CD4-positive, alpha-beta memory T cell (primary cell): ENCODE measurements at regions not wholly inside any gene's neighbourhood (a gene's known extent, or its start where the extent isn't known, plus 50 kb on each side); places are given as distances from the start of the nearest gene placed in this dataset.

Experiments
- CTCF ChIA-PET: fragments of 350-600 bp; sonication (Branson Sonifier 250); formaldehyde crosslinking; loops from one replicate; lab custom pipeline; 2021; ENCODE audit warnings: inconsistent platforms; ENCODE audit not compliant: partially characterized antibody; lab: Charles Lee
- POLR2A ChIA-PET: fragments of 350-600 bp; sonication (Branson Sonifier 250); formaldehyde crosslinking; loops from one replicate; lab custom pipeline; 2021; ENCODE audit not compliant: partially characterized antibody; lab: Charles Lee
- DNase-seq, 5 donors: peaks; one replicate each; pipeline versions ENCODE4 v3.0.0 to v3.0.0-alpha.2; 2020 to 2022; ENCODE audit warnings: mixed read lengths in 1 of 5
- H3K27ac ChIP-seq: one replicate; pipeline ENCODE4 v1.7.0; 2013; ENCODE audit warnings: low read depth, low read length
- H3K27me3 ChIP-seq: 2 replicates; pipeline ENCODE4 v1.7.0; 2013; ENCODE audit warnings: mild to moderate bottlenecking, low read length, moderate library complexity; ENCODE audit not compliant: insufficient read depth
- H3K36me3 ChIP-seq: 2 replicates; pipeline ENCODE4 v1.7.0; 2013; ENCODE audit warnings: mild to moderate bottlenecking, low read length, moderate library complexity; ENCODE audit not compliant: insufficient read depth
- H3K4me1 ChIP-seq: 2 replicates; pipeline ENCODE4 v1.7.0; 2013; ENCODE audit warnings: mild to moderate bottlenecking, low read length, moderate library complexity; ENCODE audit not compliant: insufficient read depth
- H3K4me3 ChIP-seq, 2 donors: one replicate each; pipeline ENCODE4 v1.7.0; 2013; ENCODE audit warnings: low read length in 2 of 2, mild to moderate bottlenecking in 1 of 2
- H3K9me3 ChIP-seq, 2 donors: one replicate each; pipeline ENCODE4 v1.7.0; 2013; ENCODE audit warnings: low read length in 2 of 2, control low read depth in 1 of 2; ENCODE audit not compliant: control insufficient read depth in 1 of 2
- H3K27ac Mint-ChIP-seq, 7 donors: one replicate each; pipeline ENCODE4 v1.8.0; 2020 to 2021; ENCODE audit warnings: mixed read lengths in 7 of 7, mild to moderate bottlenecking in 6 of 7, inconsistent platforms in 3 of 7, moderate library complexity in 3 of 7
- H3K27me3 Mint-ChIP-seq, 2 donors: one replicate each; pipeline ENCODE4 v1.8.0; 2020 to 2021; ENCODE audit warnings: mixed read lengths in 2 of 2
- H3K36me3 Mint-ChIP-seq, 2 donors: one replicate each; pipeline ENCODE4 v1.8.0; 2020 to 2021; ENCODE audit warnings: mixed read lengths in 2 of 2, inconsistent platforms in 1 of 2, mild to moderate bottlenecking in 1 of 2
- H3K4me1 Mint-ChIP-seq, 4 donors: one replicate each; pipeline ENCODE4 v1.8.0; 2020 to 2021; ENCODE audit warnings: mixed read lengths in 4 of 4, mild to moderate bottlenecking in 1 of 4
- H3K4me3 Mint-ChIP-seq, 8 donors: one replicate each; pipeline ENCODE4 v1.8.0; 2020 to 2021; ENCODE audit warnings: mixed read lengths in 8 of 8, mild to moderate bottlenecking in 7 of 8, moderate library complexity in 6 of 8, inconsistent platforms in 3 of 8
- H3K9me3 Mint-ChIP-seq, 8 donors: one replicate each; pipeline ENCODE4 v1.8.0; 2020 to 2021; ENCODE audit warnings: mixed read lengths in 8 of 8, mild to moderate bottlenecking in 5 of 8, inconsistent platforms in 3 of 8, moderate library complexity in 1 of 8
- intact Hi-C: fragments of 100-400 bp; cut with micrococcal nuclease; formaldehyde crosslinking; loops from one replicate; pipeline ENCODE4 v1.15.1; 2023

DNA sequence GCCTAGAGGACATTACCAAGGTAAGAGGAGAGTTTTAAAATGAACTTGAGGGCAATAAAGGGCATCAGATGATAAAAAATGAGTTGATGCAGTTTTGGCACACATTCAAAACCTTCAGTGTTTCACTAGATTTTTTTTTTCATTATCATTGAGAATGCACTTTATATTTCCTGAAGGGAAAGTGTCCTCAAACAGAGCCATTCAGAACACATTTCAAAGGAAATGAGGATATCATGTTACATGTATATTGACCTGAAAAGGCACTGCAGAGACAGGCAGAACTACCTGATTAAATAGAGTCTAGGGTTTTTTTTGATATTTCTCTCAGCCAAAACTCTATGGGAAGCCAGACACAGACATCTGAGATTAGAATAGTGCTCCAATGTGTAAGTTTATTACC lies 454.0 kb downstream of the NEBL start:
- ChIA-PET POLR2A (no interaction called here), CTCF (no interaction called here)
- H3K27me3 ChIP-seq: no peaks in the 10 kb centered on the region
- Mint-ChIP-seq H3K4me1 (no peaks in the 10 kb centered on the region), H3K4me3 (no peak overlapping the region), H3K27ac (no peak overlapping the region), H3K27me3 (no peaks in the 10 kb centered on the region), H3K9me3 (peaks cover 0 to 37% (median 15%) of the 10 kb centered on the region in 8 donors), H3K36me3 (no peaks in the 10 kb centered on the region)
- DNase-seq: no peak
- H3K27ac ChIP-seq: no peak overlapping the region
- intact Hi-C loops: no loop called here
- H3K4me3 ChIP-seq: no peak overlapping the region
- H3K36me3 ChIP-seq: no peaks in the 10 kb centered on the region
- no peaks in the 10 kb centered on the region for H3K4me1 ChIP-seq
- H3K9me3 ChIP-seq: no peaks in the 10 kb centered on the region

DNA sequence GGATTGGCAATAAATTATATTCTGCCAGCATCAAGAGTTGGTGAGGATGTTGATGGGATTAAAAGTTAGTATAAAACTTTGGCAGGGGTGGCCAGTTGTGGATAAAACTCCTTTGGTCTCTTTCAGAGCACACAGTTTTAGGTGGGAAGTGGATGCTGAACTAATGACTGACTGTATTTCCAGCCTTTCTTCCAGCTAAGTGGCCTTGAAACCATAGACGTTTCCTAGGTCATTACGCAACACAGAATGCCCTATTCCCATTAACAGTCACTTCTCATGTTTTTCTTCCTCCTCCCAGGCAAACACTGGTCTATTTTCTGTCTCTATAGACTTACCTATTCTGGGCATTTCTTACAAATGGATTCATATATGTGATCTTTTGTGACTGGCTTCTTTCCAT lies 467.4 kb downstream of the NEBL start:
- no peak overlapping the region for H3K4me3 ChIP-seq
- intact Hi-C loops: no loop called here
- H3K9me3 ChIP-seq: no peaks in the 10 kb centered on the region
- Mint-ChIP-seq H3K27me3 (no peaks in the 10 kb centered on the region), H3K36me3 (peaks cover 0 to 1% of the 10 kb centered on the region in 2 donors), H3K4me1 (no peaks in the 10 kb centered on the region), H3K27ac (no peak overlapping the region), H3K9me3 (peaks cover 0 to 26% (median 10%) of the 10 kb centered on the region in 8 donors), H3K4me3 (no peak overlapping the region)
- no peak for DNase-seq
- H3K27ac ChIP-seq: no peak overlapping the region
- H3K4me1 ChIP-seq: no peaks in the 10 kb centered on the region
- ChIA-PET POLR2A (no interaction called here), CTCF (no interaction called here)
- H3K36me3 ChIP-seq: no peaks in the 10 kb centered on the region
- H3K27me3 ChIP-seq: no peaks in the 10 kb centered on the region

DNA sequence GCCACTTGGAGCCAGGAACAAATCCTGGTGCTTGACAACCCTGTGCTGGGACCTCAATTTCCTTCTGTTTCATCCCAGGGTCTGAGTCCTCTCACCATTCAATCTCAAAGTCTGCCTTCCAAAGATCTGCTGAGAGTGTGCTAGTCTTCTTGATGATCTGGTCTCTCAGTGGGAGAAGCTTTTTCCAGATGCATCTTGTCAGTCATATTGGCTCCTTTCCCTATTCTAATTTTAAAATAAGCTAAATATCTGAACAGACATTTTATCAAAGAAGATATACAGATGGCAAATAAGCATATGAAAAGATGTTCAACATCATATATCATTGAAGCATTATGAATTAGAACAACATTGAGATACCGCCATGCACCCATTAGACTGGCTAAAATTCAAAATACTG lies 469.3 kb downstream of the NEBL start:
- Histone ChIP-seq H3K9me3 (no peaks in the 10 kb centered on the region), H3K4me1 (no peaks in the 10 kb centered on the region), H3K27me3 (no peaks in the 10 kb centered on the region), H3K27ac (no peak overlapping the region), H3K4me3 (no peak overlapping the region), H3K36me3 (no peaks in the 10 kb centered on the region)
- H3K27ac Mint-ChIP-seq: no peak overlapping the region
- peaks cover 8 to 21% (median 12%) of the 10 kb centered on the region in 8 donors for H3K9me3 Mint-ChIP-seq
- no peak overlapping the region for H3K4me3 Mint-ChIP-seq
- intact Hi-C loops: no loop called here
- H3K27me3 Mint-ChIP-seq: no peaks in the 10 kb centered on the region
- ChIA-PET CTCF (no interaction called here), POLR2A (no interaction called here)
- no peaks in the 10 kb centered on the region for H3K36me3 Mint-ChIP-seq
- H3K4me1 Mint-ChIP-seq: no peaks in the 10 kb centered on the region
- DNase-seq: no peak

DNA sequence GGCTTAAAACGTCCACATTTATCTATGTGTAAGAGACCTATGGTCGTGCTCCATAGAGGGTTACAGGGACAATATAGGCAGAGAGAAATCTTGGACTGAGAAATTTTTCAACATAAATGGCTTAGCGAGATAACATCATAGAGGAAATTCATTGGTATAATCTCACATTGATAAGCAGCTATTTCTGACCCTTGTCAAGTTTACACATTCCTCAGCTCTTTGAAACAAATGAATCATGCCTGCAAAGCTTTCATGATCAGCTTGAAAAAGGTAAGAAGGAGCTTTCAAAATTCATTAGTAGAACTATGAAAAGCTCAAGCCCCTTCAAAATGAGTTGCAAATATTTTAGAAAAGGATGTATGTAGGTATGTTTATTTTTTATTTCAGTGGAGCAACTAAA lies 478.8 kb downstream of the NEBL start:
- ChIA-PET CTCF (no interaction called here), POLR2A (no interaction called here)
- no peak for DNase-seq
- Mint-ChIP-seq H3K4me1 (no peaks in the 10 kb centered on the region), H3K9me3 (peaks cover 0 to 38% (median 13%) of the 10 kb centered on the region in 8 donors), H3K27ac (no peak overlapping the region), H3K4me3 (no peak overlapping the region), H3K27me3 (no peaks in the 10 kb centered on the region), H3K36me3 (no peaks in the 10 kb centered on the region)
- H3K4me3 ChIP-seq: no peak overlapping the region
- no peaks in the 10 kb centered on the region for H3K36me3 ChIP-seq
- no peaks in the 10 kb centered on the region for H3K27me3 ChIP-seq
- intact Hi-C loops: no loop called here
- H3K27ac ChIP-seq: no peak overlapping the region
- H3K9me3 ChIP-seq: no peaks in the 10 kb centered on the region
- no peaks in the 10 kb centered on the region for H3K4me1 ChIP-seq

DNA sequence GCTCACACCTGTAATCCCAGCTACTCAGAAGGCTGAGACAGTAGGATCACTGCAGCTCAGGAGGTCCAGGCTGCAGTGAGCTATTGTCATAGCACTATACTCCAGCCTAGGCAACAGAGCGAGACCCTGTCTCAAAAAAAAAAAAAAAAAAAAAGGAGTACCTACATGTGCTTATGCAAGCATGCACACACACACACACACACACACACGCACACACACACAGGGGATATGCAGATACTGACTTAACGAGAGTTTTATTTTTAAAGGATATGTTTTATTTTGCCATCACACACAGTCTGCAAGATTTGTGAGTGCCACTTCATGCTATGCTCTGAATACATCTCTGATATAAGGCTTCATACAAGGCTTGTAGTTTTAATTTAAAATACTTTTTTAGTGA lies 479.3 kb downstream of the NEBL start:
- no peaks in the 10 kb centered on the region for H3K36me3 Mint-ChIP-seq
- CTCF ChIA-PET: interaction anchor here (0.6 kb wide), 1 partner anchor 169 kb away, joined by 3 read pairs; no protein-coding TSS in a partner anchor
- no peaks in the 10 kb centered on the region for H3K27me3 Mint-ChIP-seq

DNA sequence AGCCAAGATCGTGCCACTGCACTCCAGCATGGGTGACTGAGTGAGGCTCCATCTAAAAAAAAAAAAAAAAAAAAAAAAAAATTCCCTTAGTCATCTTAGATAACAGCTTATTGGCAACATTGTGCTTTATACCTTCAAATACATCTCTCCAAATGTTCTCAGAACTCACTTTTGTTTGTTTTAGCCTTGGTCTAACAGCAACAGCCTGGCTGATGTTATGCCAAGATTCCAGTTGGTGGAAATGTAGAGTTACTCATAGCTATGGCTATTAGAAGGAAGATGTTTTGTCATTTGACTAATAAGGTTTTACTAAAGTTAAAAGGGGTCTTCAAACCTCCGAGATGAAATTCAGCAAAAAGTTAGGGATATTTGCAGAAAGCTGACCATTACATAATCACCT lies 481.4 kb downstream of the NEBL start:
- Histone ChIP-seq H3K9me3 (no peaks in the 10 kb centered on the region), H3K27ac (no peak overlapping the region), H3K36me3 (no peaks in the 10 kb centered on the region), H3K4me3 (no peak overlapping the region), H3K4me1 (no peaks in the 10 kb centered on the region), H3K27me3 (no peaks in the 10 kb centered on the region)
- intact Hi-C loops: no loop called here
- Mint-ChIP-seq H3K27me3 (no peaks in the 10 kb centered on the region), H3K27ac (no peak overlapping the region), H3K9me3 (peaks cover 0 to 43% (median 10%) of the 10 kb centered on the region in 8 donors), H3K4me3 (no peak overlapping the region), H3K4me1 (no peaks in the 10 kb centered on the region), H3K36me3 (no peaks in the 10 kb centered on the region)
- CTCF ChIA-PET: interaction anchor here (1.0 kb wide), 1 partner anchor 12 kb away, joined by 3 read pairs; no protein-coding TSS in a partner anchor
- POLR2A ChIA-PET: no interaction called here
- no peak for DNase-seq

More for the DNA sequence above, 479.3 kb downstream of the NEBL start:
- H3K4me1 Mint-ChIP-seq: no peaks in the 10 kb centered on the region
- POLR2A ChIA-PET: no interaction called here
- no peaks in the 10 kb centered on the region for H3K27me3 ChIP-seq
- intact Hi-C loops: no loop called here
- H3K27ac ChIP-seq: no peak overlapping the region
- no peaks in the 10 kb centered on the region for H3K4me1 ChIP-seq
- peaks cover 0 to 38% (median 13%) of the 10 kb centered on the region in 8 donors for H3K9me3 Mint-ChIP-seq
- no peak overlapping the region for H3K4me3 Mint-ChIP-seq
- H3K36me3 ChIP-seq: no peaks in the 10 kb centered on the region
- H3K9me3 ChIP-seq: no peaks in the 10 kb centered on the region
- H3K27ac Mint-ChIP-seq: no peak overlapping the region
- no peak overlapping the region for H3K4me3 ChIP-seq
- no peak for DNase-seq

DNA sequence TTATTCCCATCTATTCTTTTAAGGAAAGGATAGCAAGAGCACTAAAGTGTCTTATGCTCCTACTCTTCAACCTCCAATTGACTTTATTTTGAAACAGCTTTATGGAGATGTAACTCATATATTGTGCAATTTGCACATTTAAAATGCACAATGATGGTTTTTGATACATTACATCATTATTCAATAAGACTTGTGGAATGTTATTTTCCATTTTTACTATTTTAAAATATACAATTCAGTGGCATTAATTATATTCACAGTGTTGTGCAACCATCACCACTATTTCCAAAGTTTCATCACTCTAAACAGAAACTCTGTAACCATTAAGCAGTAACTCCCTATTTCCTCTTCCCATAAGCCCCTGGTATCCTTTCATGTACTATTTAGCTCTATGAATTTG lies 489.8 kb downstream of the NEBL start:
- Histone ChIP-seq H3K9me3 (no peaks in the 10 kb centered on the region), H3K4me1 (no peaks in the 10 kb centered on the region), H3K27me3 (no peaks in the 10 kb centered on the region), H3K4me3 (no peak overlapping the region), H3K36me3 (no peaks in the 10 kb centered on the region), H3K27ac (no peak overlapping the region)
- Mint-ChIP-seq H3K9me3 (peaks cover 0 to 9% (median 1%) of the 10 kb centered on the region in 8 donors), H3K27me3 (no peaks in the 10 kb centered on the region), H3K27ac (no peak overlapping the region), H3K4me1 (no peaks in the 10 kb centered on the region), H3K4me3 (no peak overlapping the region), H3K36me3 (no peaks in the 10 kb centered on the region)
- DNase-seq: no peak
- CTCF ChIA-PET: no interaction called here
- POLR2A ChIA-PET: no interaction called here
- intact Hi-C loops: no loop called here
